Lower leg skin (tissue), 4 donors: ENCODE measurements at regions not wholly inside any gene's neighbourhood (a gene's known extent, or its start where the extent isn't known, plus 50 kb on each side); places are given as distances from the start of the nearest gene placed in this dataset.
"Not testable (repeated sequence)": the region's sequence is repeated elsewhere in the genome, so short reads cannot be mapped to it uniquely, and the experiment has no call there.

ENCODE experiments used
- DNase-seq, 2 donors: peaks; one replicate each; pipeline ENCODE4 v3.0.0-alpha.2; 2019; ENCODE audit warnings: low spot score in 2 of 2
- H3K4me3 ChIP-seq: fragments of 200-600 bp; sonication (generic); 2 replicates; pipeline ENCODE4 v1.5.1; 2017; ENCODE audit warnings: mild to moderate bottlenecking, low read depth; ENCODE audit not compliant: poor library complexity, severe bottlenecking
- CTCF ChIP-seq, 3 donors: fragments of 450-650 bp; IDR thresholded peaks; one replicate each; pipeline ENCODE4 v1.5.1; 2016; ENCODE audit warnings: antibody characterized with exemption in 3 of 3, mild to moderate bottlenecking in 3 of 3, moderate library complexity in 2 of 3
- POLR2A ChIP-seq, 2 donors: fragments of 450-650 bp; IDR thresholded peaks; one replicate each; pipeline ENCODE4 v1.6.1; 2016 to 2017; ENCODE audit warnings: antibody characterized with exemption in 2 of 2, mild to moderate bottlenecking in 1 of 2, moderate library complexity in 1 of 2
- WGBS, 2 donors: methylation state at CpG; one replicate each; pipeline ENCODE4 v1.1.5; 2018; 5-methylcytosine and 5-hydroxymethylcytosine counted together
- intact Hi-C: fragments of 100-400 bp; cut with DNase I; formaldehyde crosslinking; loops from one replicate; pipeline ENCODE4 v1.15.0; 2023; ENCODE audit warnings: low total_unique reads

GRCh38 chr18:32871786-32872185 is 99.0 kb upstream of the KLHL14 start:
- intact Hi-C loops = no loop called here
- WGBS, 2 donors = 81 to 84% methylated on average over 4 of the region's 4 CpGs
- TF ChIP-seq CTCF (IDR thresholded peaks at IDR 0.05) (no peak), POLR2A (IDR thresholded peaks at IDR 0.05) (no peak)
- no peak for DNase-seq
- H3K4me3 ChIP-seq = no peak overlapping the region

GRCh38 chr18:32870611-32871010 is 97.8 kb upstream of the KLHL14 start:
- TF ChIP-seq POLR2A (IDR thresholded peaks at IDR 0.05) (no peak), CTCF (IDR thresholded peaks at IDR 0.05) (no peak)
- 83 to 86% methylated on average over 2 of the region's 2 CpGs for WGBS, 2 donors
- DNase-seq = no peak
- no peak overlapping the region for H3K4me3 ChIP-seq
- intact Hi-C loops = no loop called here

- intact Hi-C loops = no loop called here
- no peak for TF ChIP-seq CTCF (IDR thresholded peaks at IDR 0.05)
- no peak for TF ChIP-seq POLR2A (IDR thresholded peaks at IDR 0.05)
- WGBS, 2 donors = 57 to 66% methylated on average over 7 of the region's 7 CpGs
- no peak overlapping the region for H3K4me3 ChIP-seq
- no peak for DNase-seq
These were observed 95.6 kb upstream of the KLHL14 start for GRCh38 chr18:32868406-32868805.

GRCh38 chr18:32867936-32868335 is 95.1 kb upstream of the KLHL14 start:
- WGBS, 2 donors = 45 to 58% methylated on average over 10 of the region's 10 CpGs
- no peak for TF ChIP-seq CTCF (IDR thresholded peaks at IDR 0.05)
- no peak for TF ChIP-seq POLR2A (IDR thresholded peaks at IDR 0.05)
- DNase-seq = no peak
- intact Hi-C loops = no loop called here
- H3K4me3 ChIP-seq = no peak overlapping the region

GRCh38 chr18:32867330-32867729 is 94.5 kb upstream of the KLHL14 start:
- intact Hi-C loops = no loop called here
- WGBS, 2 donors = 83 to 89% methylated on average over 6 of the region's 6 CpGs
- H3K4me3 ChIP-seq = no peak overlapping the region
- no peak for DNase-seq
- TF ChIP-seq POLR2A (IDR thresholded peaks at IDR 0.05) = no peak
- TF ChIP-seq CTCF (IDR thresholded peaks at IDR 0.05) = no peak

GRCh38 chr18:32862031-32862430 is 89.2 kb upstream of the KLHL14 start:
- DNase-seq, intact Hi-C loops, H3K4me3 ChIP-seq: not testable (repeated sequence)
- WGBS, 2 donors = no CpG with 5 or more reads among the region's 18 CpGs
